ENCODE measurements at regions not wholly inside any gene's neighbourhood (a gene's known extent, or its start where the extent isn't known, plus 50 kb on each side); places are given as distances from the start of the nearest gene placed in this dataset.

DNA sequence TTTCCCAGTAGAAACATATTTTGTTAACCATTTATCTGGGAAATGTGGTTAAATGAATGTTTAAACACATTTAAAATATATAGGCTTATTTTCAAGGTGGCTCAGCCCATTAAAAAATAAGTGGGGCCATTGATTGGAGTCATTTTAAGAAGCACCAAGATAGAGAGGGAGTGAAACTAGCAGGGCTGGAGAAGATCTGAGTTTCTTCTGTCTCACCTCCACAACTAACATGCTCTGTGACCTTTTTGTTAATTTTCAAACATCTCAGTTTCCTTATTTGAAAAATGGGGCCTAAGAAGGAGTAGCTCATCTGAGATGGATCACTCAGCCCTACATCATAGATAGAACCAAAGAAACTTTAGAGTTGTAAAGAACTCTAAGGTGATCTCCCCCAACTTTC lies 254.8 kb downstream of the KCNS3 start:
- TF ChIP-seq, protein P1, sequence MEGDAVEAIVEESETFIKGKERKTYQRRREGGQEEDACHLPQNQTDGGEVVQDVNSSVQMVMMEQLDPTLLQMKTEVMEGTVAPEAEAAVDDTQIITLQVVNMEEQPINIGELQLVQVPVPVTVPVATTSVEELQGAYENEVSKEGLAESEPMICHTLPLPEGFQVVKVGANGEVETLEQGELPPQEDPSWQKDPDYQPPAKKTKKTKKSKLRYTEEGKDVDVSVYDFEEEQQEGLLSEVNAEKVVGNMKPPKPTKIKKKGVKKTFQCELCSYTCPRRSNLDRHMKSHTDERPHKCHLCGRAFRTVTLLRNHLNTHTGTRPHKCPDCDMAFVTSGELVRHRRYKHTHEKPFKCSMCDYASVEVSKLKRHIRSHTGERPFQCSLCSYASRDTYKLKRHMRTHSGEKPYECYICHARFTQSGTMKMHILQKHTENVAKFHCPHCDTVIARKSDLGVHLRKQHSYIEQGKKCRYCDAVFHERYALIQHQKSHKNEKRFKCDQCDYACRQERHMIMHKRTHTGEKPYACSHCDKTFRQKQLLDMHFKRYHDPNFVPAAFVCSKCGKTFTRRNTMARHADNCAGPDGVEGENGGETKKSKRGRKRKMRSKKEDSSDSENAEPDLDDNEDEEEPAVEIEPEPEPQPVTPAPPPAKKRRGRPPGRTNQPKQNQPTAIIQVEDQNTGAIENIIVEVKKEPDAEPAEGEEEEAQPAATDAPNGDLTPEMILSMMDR (IDR thresholded peaks at IDR 0.05; ENCODE audit: insufficient read depth, low read depth, low read length), result no peak
- DNase-seq (ENCODE audit: low read depth), result no peak
- no peak overlapping the region for H3K4me3 ChIP-seq (ENCODE audit: low read depth, low read length)

DNA sequence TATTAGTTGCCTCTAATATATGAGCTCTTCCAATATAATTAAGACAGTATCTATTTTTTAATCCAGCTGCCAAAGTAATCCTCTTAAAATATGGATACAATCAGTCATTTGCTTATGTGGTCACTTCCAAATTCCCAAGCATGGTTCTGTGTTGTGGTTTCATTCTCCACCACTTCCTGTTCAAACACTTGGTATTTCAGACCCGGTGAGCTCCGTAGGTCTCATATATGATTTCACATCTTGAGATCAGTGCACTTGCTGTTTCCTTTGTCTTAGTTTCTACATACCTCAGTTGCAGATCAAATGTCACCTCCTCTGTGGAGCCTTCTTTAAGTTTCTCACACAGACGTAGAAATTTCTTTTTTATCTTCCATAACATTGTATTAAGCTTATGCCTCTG lies 254.2 kb downstream of the KCNS3 start:
- H3K4me3 ChIP-seq (ENCODE audit: low read depth, low read length), result no peak overlapping the region
- peak; percentile 33 for DNase-seq (ENCODE audit: low read depth)
- TF ChIP-seq, protein P1 (IDR thresholded peaks at IDR 0.05; ENCODE audit: insufficient read depth, low read depth, low read length), result no peak

DNA sequence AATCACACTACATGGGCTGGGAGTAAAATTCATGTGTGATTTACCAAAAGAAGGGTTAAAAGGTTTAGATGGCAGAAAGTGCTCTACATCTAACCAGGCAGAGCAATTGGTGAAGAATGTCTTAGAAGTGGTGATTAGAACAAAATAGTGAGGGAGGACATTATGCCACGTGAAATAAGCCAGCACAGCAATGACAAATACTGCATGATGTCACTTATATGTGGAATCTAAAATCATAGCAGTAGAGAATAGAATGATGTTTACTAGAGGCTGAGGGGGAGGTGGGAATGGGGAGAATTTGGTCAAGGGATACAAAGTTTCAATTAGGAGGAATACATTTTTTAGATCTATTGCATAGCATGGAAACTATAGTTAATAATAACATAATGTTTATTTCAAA lies 253.3 kb downstream of the KCNS3 start:
- TF ChIP-seq, protein P1 (IDR thresholded peaks at IDR 0.05; ENCODE audit: insufficient read depth, low read depth, low read length), result no peak
- no peak for DNase-seq (ENCODE audit: low read depth)
- H3K4me3 ChIP-seq (ENCODE audit: low read depth, low read length), result no peak overlapping the region

DNA sequence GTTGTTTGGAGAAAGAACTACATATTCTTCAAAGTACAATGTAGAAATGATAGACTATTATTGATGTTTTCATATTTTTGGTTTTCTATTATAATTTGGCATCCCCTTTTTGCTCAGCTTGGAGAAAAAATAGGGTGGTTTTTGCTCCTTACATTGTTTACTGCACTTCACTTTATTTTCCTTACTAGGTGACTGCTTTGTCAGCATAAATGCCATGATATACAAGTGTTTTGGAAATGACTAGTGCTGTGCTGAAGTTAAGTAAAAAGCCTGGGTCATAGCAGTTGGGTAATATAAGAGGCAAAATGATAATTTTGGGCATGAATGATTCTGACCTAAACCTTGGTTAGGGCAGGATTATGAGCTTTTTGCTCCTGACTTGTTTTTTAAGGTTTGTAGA lies 250.9 kb downstream of the KCNS3 start:
- no peak for DNase-seq (ENCODE audit: low read depth)
- TF ChIP-seq, protein P1 (IDR thresholded peaks at IDR 0.05; ENCODE audit: insufficient read depth, low read depth, low read length), result no peak
- no peak overlapping the region for H3K4me3 ChIP-seq (ENCODE audit: low read depth, low read length)

DNA sequence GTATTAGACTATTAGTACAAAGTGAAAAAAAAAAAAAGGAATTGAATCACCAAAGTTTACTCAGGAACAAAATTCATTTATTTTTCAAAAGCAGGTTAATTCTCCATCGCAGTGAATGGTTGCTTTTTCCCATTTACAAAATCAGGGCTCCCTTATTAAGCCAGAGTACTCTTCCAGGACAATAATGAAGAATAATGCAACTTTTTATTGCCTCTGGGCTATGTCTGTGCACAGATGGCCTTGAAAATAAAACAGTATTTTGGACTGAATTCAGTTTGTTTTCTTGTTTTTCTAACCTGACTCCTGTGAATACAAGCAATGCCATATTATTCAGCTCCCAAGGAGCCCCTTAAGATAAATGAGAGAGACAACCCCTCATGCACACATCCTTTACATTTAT lies 246.8 kb downstream of the KCNS3 start:
- no peak for DNase-seq (ENCODE audit: low read depth)
- H3K4me3 ChIP-seq (ENCODE audit: low read depth, low read length), result no peak overlapping the region
- TF ChIP-seq, protein P1 (IDR thresholded peaks at IDR 0.05; ENCODE audit: insufficient read depth, low read depth, low read length), result no peak

DNA sequence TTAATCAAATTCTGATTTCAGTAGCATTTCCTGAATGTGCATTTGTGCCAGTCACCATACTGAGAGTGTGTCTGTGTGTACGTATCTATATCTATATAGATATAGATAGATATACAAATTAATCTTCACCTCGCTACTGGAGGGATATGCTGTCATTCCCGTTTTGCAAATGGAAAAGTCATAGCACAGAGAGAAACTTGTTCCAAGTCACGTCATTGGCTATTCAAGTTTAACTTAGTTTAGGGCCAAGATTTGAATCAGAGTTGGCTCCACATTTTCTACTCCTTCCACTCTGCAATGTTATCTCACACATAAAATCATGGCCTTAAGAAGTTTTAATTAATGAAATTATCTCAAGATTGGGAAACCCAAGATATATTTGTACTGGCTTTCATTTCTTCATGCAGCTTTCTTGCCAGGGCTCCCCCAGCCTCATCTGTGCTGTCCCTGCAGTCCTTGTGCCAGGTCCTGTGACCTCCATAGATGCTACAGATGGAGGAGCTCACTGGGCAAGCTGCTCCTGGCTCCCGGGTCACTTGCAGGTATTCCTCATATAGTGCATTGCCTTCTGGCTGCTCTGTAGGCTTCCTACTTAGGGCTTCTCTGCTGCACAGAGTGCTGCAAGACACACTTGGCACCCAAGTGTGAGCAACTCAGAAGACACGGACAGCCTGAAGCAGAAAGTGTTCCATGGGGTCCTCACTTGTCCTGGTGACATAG lies 245.8 kb downstream of the KCNS3 start:
- DNase-seq (ENCODE audit: low read depth), result no peak
- no peak overlapping the region for H3K4me3 ChIP-seq (ENCODE audit: low read depth, low read length)
- TF ChIP-seq, protein P1 (IDR thresholded peaks at IDR 0.05; ENCODE audit: insufficient read depth, low read depth, low read length), result no peak

DNA sequence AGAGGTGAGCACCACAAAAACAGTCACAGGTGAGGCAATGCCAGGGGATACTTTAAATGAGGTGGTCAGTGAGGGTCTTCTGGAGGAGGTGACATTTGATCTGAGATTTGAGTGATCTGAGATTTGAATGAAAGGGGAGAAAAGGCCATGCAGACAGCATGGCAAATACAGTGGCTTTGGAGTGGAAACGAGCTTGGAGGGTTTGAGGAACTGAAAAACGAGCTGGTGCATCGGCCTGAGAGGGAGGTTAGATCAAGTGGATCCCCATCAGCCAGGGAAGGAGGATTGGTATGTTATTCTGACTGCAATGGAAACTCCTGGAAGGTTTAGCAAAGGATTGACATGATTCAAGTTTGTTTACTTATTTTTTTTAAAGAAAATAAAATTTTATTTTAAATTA lies 245.1 kb downstream of the KCNS3 start:
- TF ChIP-seq, protein P1 (IDR thresholded peaks at IDR 0.05; ENCODE audit: insufficient read depth, low read depth, low read length), result no peak
- no peak overlapping the region for H3K4me3 ChIP-seq (ENCODE audit: low read depth, low read length)
- no peak for DNase-seq (ENCODE audit: low read depth)

Data from fibroblast of villous mesenchyme (primary cell).